HepG2 (cell line): ENCODE measurements at regions not wholly inside any gene's neighbourhood (a gene's known extent, or its start where the extent isn't known, plus 50 kb on each side); places are given as distances from the start of the nearest gene placed in this dataset.

ENCODE experiments used
- ATAC-seq: fragments of 200-7000 bp; cut with Tn5 transposase; 3 replicates; pipeline ENCODE4 v1.9.1; 2020; ENCODE audit warnings: mild to moderate bottlenecking, moderate library complexity
- BruUV-seq: library from RNA; stranded (reverse); fragments of 400-500 nt; replicated peaks from 2 replicates; lab custom pipeline; 2021; lab: Mats Ljungman, UMichigan
- CTCF ChIA-PET: fragments of 300-600 bp; formaldehyde crosslinking; extraction: SDS; loops from one replicate; lab custom pipeline; 2021; ENCODE audit warnings: low total read pairs, inconsistent platforms, low intra/inter-chr PET ratio; lab: Yijun Ruan, JAX
- POLR2A ChIA-PET: fragments of 350-600 bp; sonication (Branson Sonifier 250); formaldehyde crosslinking; loops from one replicate; lab custom pipeline; 2020; ENCODE audit warnings: antibody characterized with exemption, inconsistent platforms; lab: Yijun Ruan, JAX
- DNase-seq: peaks from one replicate; pipeline ENCODE4 v3.0.0-alpha.2; 2015; ENCODE audit warnings: low spot score
- FAIRE-seq: peaks from 3 replicates; lab custom pipeline; 2011; peaks lifted over from hg19 to GRCh38; lab: Jason Lieb, UNC
- H2AFZ ChIP-seq: one replicate; pipeline ENCODE4 v1.6.1; 2011; ENCODE audit warnings: low read length, inconsistent platforms
- H3K27ac ChIP-seq: fragments of 300-600 bp; 3 replicates; pipeline ENCODE4 v1.8.0; 2011; ENCODE audit warnings: mixed run types, mild to moderate bottlenecking, mixed read lengths, low read length, inconsistent platforms; ENCODE audit not compliant: insufficient read depth; ENCODE audit errors: extremely low read length
- H3K27me3 ChIP-seq, 2 experiments: fragments of 200-600 bp in 1 of 2; 2 replicates in 1 of 2; 3 replicates in 1 of 2; pipeline versions ENCODE4 v1.6.0 to v1.8.0; 2011; ENCODE audit warnings: low read length in 2 of 2, mild to moderate bottlenecking in 2 of 2, moderate library complexity in 2 of 2, inconsistent platforms in 1 of 2; ENCODE audit not compliant: insufficient read depth in 2 of 2, control insufficient read depth in 1 of 2
- H3K36me3 ChIP-seq, 2 experiments: fragments of 200-600 bp in 1 of 2; replicated peaks in 1 of 2; 2 replicates in 1 of 2; 3 replicates in 1 of 2; pipeline versions ENCODE4 v1.5.1 to v1.8.0; 2011; ENCODE audit warnings: low read length in 2 of 2, inconsistent platforms in 1 of 2; ENCODE audit not compliant: insufficient read depth in 2 of 2, control insufficient read depth in 1 of 2
- H3K4me1 ChIP-seq: 2 replicates; pipeline ENCODE4 v1.5.1; 2012; ENCODE audit warnings: low read length, inconsistent platforms; ENCODE audit not compliant: insufficient read depth
- H3K4me2 ChIP-seq: 2 replicates; pipeline ENCODE4 v1.6.0; 2011; ENCODE audit warnings: low read depth, low read length, inconsistent platforms
- H3K4me3 ChIP-seq, 3 experiments: fragments of 200-600 bp in 1 of 3; sonication (generic), shearing (Covaris generic) in 1 of 3; replicated peaks in 1 of 3; 2 replicates each; pipeline ENCODE4 v1.5.1; 2011 to 2016; ENCODE audit warnings: low read length in 3 of 3, inconsistent platforms in 2 of 3, low read depth in 2 of 3, mild to moderate bottlenecking in 2 of 3, control low read depth in 1 of 3, mixed read lengths in 1 of 3; ENCODE audit not compliant: insufficient read depth in 1 of 3
- H3K79me2 ChIP-seq: one replicate; pipeline ENCODE4 v1.6.1; 2011; ENCODE audit warnings: low read length, inconsistent platforms; ENCODE audit not compliant: insufficient read depth
- H3K9ac ChIP-seq: 2 replicates; pipeline ENCODE4 v1.6.0; 2011; ENCODE audit warnings: mild to moderate bottlenecking, low read depth, low read length, inconsistent platforms; ENCODE audit not compliant: insufficient read depth
- H3K9me3 ChIP-seq: 2 replicates; pipeline ENCODE4 v1.5.1; 2012; ENCODE audit warnings: mild to moderate bottlenecking, low read length
- H4K20me1 ChIP-seq: 2 replicates; pipeline ENCODE4 v1.6.0; 2011; ENCODE audit warnings: inconsistent platforms, mild to moderate bottlenecking, low read length, moderate library complexity; ENCODE audit not compliant: insufficient read depth
- GTF3A ChIP-seq: sonication (generic); formaldehyde crosslinking; conservative IDR thresholded peaks from 2 replicates; pipeline ENCODE4 v1.4.0; 2020; ENCODE audit warnings: mild to moderate bottlenecking, missing genetic modification reagents
- KAT8 ChIP-seq: IDR thresholded peaks from 2 replicates; pipeline ENCODE4 v1.6.1; 2016; ENCODE audit warnings: missing genetic modification reagents, missing compliant biosample characterization
- MIXL1 ChIP-seq: IDR thresholded peaks from 2 replicates; pipeline ENCODE4 v1.6.1; 2016
- MYC ChIP-seq: sonication (generic); formaldehyde crosslinking; IDR thresholded peaks from 2 replicates; pipeline ENCODE4 v1.9.0; 2021; ENCODE audit warnings: missing genetic modification reagents, borderline replicate concordance
- PHF5A ChIP-seq: IDR thresholded peaks from one replicate; pipeline ENCODE4 v1.6.1; 2018; ENCODE audit warnings: low read depth, missing genetic modification reagents; ENCODE audit not compliant: unreplicated experiment
- STAT5B ChIP-seq: sonication (generic); formaldehyde crosslinking; IDR thresholded peaks from 2 replicates; pipeline ENCODE4 v1.4.0; 2020; ENCODE audit warnings: missing genetic modification reagents
- TGIF2 ChIP-seq: IDR thresholded peaks from 2 replicates; pipeline ENCODE4 v1.6.1; 2016; ENCODE audit warnings: control low read depth, missing compliant biosample characterization
- ZNF317 ChIP-seq: sonication (generic); formaldehyde crosslinking; IDR thresholded peaks from 2 replicates; pipeline ENCODE4 v1.5.0; 2020; ENCODE audit warnings: mild to moderate bottlenecking, missing genetic modification reagents
- ZNF33A ChIP-seq: sonication (generic); formaldehyde crosslinking; IDR thresholded peaks from 2 replicates; pipeline ENCODE4 v1.5.1; 2020; ENCODE audit warnings: missing genetic modification reagents, mild to moderate bottlenecking, moderate library complexity, borderline replicate concordance
- ZNF572 ChIP-seq: sonication (generic); formaldehyde crosslinking; IDR thresholded peaks from 2 replicates; pipeline ENCODE4 v1.5.1; 2020; ENCODE audit warnings: mild to moderate bottlenecking, missing genetic modification reagents
- ZNF768 ChIP-seq: sonication (generic); formaldehyde crosslinking; IDR thresholded peaks from 2 replicates; pipeline ENCODE4 v1.4.0; 2020; ENCODE audit warnings: missing genetic modification reagents
- WGBS: methylation state at CpG from one replicate; pipeline ENCODE4 v1.1.6; 2017; ENCODE audit warnings: low lambda C conversion rate; 5-methylcytosine and 5-hydroxymethylcytosine counted together
- in situ Hi-C: cut with HindIII; loops from 2 replicates; pipeline ENCODE4 v1.10.0; 2017; ENCODE audit warnings: low pct_unique_long_range_greater_than_20kb; ENCODE audit not compliant: extremely low pct_ligation_motif_present
- intact Hi-C: fragments of 100-400 bp; cut with micrococcal nuclease; formaldehyde crosslinking; loops from one replicate; pipeline ENCODE4 v1.10.0; 2022; ENCODE audit not compliant: unreplicated experiment
- TF ChIP-seq, protein P1 (sequence below): IDR thresholded peaks from 2 replicates; pipeline ENCODE4 v1.6.1; 2012; ENCODE audit warnings: inconsistent platforms

GRCh38 chrX:6674734-6675133 is 139.8 kb upstream of the VCX3A start (continued):
- TF ChIP-seq ZNF317 (CRISPR knock-in tag): no peak
- TF ChIP-seq, protein P1, sequence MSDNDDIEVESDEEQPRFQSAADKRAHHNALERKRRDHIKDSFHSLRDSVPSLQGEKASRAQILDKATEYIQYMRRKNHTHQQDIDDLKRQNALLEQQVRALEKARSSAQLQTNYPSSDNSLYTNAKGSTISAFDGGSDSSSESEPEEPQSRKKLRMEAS: no peak
- no peak for TF ChIP-seq TGIF2
- no peak for TF ChIP-seq STAT5B (CRISPR knock-in tag)

- no peaks in the 10 kb centered on the region for H4K20me1 ChIP-seq
- H2AFZ ChIP-seq: no peak overlapping the region
- H3K4me1 ChIP-seq: no peaks in the 10 kb centered on the region
- H3K27me3 ChIP-seq: no peaks in the 10 kb centered on the region
- 0% methylated on average over 3 of the region's 5 CpGs for WGBS
- BruUV-seq: no TSS peak
- FAIRE-seq: no peak
- in situ Hi-C loops (no loop called here), intact Hi-C loops (no loop called here)
- no peaks in the 10 kb centered on the region for H3K79me2 ChIP-seq
- H3K4me2 ChIP-seq: no peak overlapping the region
- TF ChIP-seq MIXL1 (CRISPR knock-in tag): no peak
- TF ChIP-seq GTF3A (CRISPR knock-in tag): no peak
- TF ChIP-seq KAT8 (CRISPR knock-in tag): no peak
- no peak for TF ChIP-seq MYC (CRISPR knock-in tag)
- no peak for TF ChIP-seq PHF5A (CRISPR knock-in tag)
- TF ChIP-seq ZNF572 (CRISPR knock-in tag): no peak
- TF ChIP-seq ZNF768: no peak
- no peak for TF ChIP-seq ZNF33A
- no peak overlapping the region for H3K9ac ChIP-seq
- ChIA-PET POLR2A (no interaction called here), CTCF (no interaction called here)
- no peaks in the 10 kb centered on the region for H3K36me3 ChIP-seq
- peaks cover 6% of the 10 kb centered on the region; the same call in 1 of the 2 replicates for H3K9me3 ChIP-seq
- no peak overlapping the region for H3K27ac ChIP-seq
- no peak overlapping the region for H3K4me3 ChIP-seq
- DNase-seq: no peak
- ATAC-seq: no peak
These were observed 132.3 kb upstream of the VCX3A start for GRCh38 chrX:6667048-6667768.
